Effector memory CD4-positive, alpha-beta T cell (primary cell): ENCODE measurements at regions not wholly inside any gene's neighbourhood (a gene's known extent, or its start where the extent isn't known, plus 50 kb on each side); places are given as distances from the start of the nearest gene placed in this dataset.

Experiments used
- DNase-seq, 3 donors: peaks; one replicate each; pipeline ENCODE4 v3.0.0-alpha.2; 2020
- H3K27ac ChIP-seq: 2 replicates; pipeline ENCODE4 v1.7.0; 2013; ENCODE audit warnings: mild to moderate bottlenecking, low read length, moderate library complexity; ENCODE audit not compliant: insufficient read depth, poor library complexity, severe bottlenecking
- H3K27me3 ChIP-seq: replicated peaks from 2 replicates; pipeline ENCODE4 v1.7.0; 2013; ENCODE audit warnings: mild to moderate bottlenecking, low read length; ENCODE audit not compliant: insufficient read depth, control insufficient read depth, poor library complexity, severe bottlenecking
- H3K36me3 ChIP-seq: 2 replicates; pipeline ENCODE4 v1.7.0; 2013; ENCODE audit warnings: mild to moderate bottlenecking, low read length, moderate library complexity; ENCODE audit not compliant: control insufficient read depth, insufficient read depth
- H3K4me1 ChIP-seq: 2 replicates; pipeline ENCODE4 v1.7.0; 2013; ENCODE audit warnings: low read length, mild to moderate bottlenecking; ENCODE audit not compliant: control insufficient read depth, insufficient read depth, poor library complexity, severe bottlenecking
- H3K4me3 ChIP-seq: 2 replicates; pipeline ENCODE4 v1.7.0; 2013; ENCODE audit warnings: low read length, low read depth, mild to moderate bottlenecking; ENCODE audit not compliant: insufficient read depth, poor library complexity, severe bottlenecking
- H3K9me3 ChIP-seq: 2 replicates; pipeline ENCODE4 v1.7.0; 2013; ENCODE audit warnings: mild to moderate bottlenecking, low read length, moderate library complexity; ENCODE audit not compliant: control insufficient read depth

GRCh38 chr2:122873951-122874350, 1118.5 kb downstream of the TSN start:
- no peak overlapping the region for H3K4me3 ChIP-seq
- no peak overlapping the region for H3K27ac ChIP-seq
- H3K4me1 ChIP-seq: no peaks in the 10 kb centered on the region
- no peaks in the 10 kb centered on the region for H3K27me3 ChIP-seq
- no peaks in the 10 kb centered on the region for H3K9me3 ChIP-seq
- no peak for DNase-seq
- no peaks in the 10 kb centered on the region for H3K36me3 ChIP-seq

GRCh38 chr2:122875091-122875865, 1119.8 kb downstream of the TSN start:
- Histone ChIP-seq H3K27me3 (no peaks in the 10 kb centered on the region), H3K27ac (no peak overlapping the region)
- no peak for DNase-seq

GRCh38 chr2:122883849-122884248, 1128.4 kb downstream of the TSN start:
- Histone ChIP-seq H3K27ac (no peak overlapping the region), H3K4me3 (no peak overlapping the region), H3K4me1 (no peaks in the 10 kb centered on the region), H3K27me3 (no peaks in the 10 kb centered on the region), H3K36me3 (no peaks in the 10 kb centered on the region), H3K9me3 (no peaks in the 10 kb centered on the region)
- no peak for DNase-seq

More at GRCh38 chr2:122875091-122875865, 1119.8 kb downstream of the TSN start:
- Histone ChIP-seq H3K9me3 (no peaks in the 10 kb centered on the region), H3K4me3 (no peak overlapping the region), H3K36me3 (no peaks in the 10 kb centered on the region), H3K4me1 (no peaks in the 10 kb centered on the region)

DNA sequence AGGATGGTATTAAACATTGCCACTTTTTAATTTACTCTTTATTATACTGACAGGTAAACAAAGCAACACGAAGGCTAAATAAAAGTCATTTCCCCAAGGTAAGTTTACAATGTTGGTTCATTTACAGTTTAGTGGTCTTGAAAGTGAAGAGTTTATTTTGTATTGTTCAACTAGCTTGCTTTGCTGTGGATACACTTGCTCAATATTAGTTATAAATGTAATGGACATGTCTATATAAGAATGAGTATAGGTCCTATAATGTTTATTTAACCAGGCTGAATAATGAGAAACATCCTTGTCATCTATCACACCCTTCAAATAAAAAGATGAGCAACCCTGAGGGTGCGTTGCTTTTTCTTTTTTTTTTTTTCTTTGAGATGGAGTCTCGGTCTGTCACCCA, 1129.4 kb downstream of the TSN start:
- no peaks in the 10 kb centered on the region for H3K27me3 ChIP-seq
- no peaks in the 10 kb centered on the region for H3K9me3 ChIP-seq
- no peak overlapping the region for H3K27ac ChIP-seq
- no peaks in the 10 kb centered on the region for H3K4me1 ChIP-seq
- no peak overlapping the region for H3K4me3 ChIP-seq
- DNase-seq: no peak
- no peaks in the 10 kb centered on the region for H3K36me3 ChIP-seq

DNA sequence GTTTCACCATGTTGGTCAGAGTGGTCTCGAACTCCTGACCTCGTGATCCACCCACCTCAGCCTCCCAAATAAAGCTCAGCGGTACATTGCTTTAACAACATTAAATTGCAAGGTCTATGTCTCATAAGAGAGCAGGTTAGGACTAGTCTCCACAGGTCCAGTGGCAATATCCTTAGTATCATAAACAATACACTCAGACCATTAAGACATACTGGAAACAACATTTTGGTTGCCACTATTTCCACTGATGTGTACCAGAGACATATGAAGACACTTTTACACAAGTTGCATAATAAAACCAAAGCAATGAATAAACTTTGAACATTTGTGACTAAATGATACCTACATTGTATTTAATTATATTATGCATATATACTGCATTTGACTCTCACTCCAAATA, 1130.0 kb downstream of the TSN start:
- Histone ChIP-seq H3K27me3 (no peaks in the 10 kb centered on the region), H3K4me3 (no peak overlapping the region)

DNA sequence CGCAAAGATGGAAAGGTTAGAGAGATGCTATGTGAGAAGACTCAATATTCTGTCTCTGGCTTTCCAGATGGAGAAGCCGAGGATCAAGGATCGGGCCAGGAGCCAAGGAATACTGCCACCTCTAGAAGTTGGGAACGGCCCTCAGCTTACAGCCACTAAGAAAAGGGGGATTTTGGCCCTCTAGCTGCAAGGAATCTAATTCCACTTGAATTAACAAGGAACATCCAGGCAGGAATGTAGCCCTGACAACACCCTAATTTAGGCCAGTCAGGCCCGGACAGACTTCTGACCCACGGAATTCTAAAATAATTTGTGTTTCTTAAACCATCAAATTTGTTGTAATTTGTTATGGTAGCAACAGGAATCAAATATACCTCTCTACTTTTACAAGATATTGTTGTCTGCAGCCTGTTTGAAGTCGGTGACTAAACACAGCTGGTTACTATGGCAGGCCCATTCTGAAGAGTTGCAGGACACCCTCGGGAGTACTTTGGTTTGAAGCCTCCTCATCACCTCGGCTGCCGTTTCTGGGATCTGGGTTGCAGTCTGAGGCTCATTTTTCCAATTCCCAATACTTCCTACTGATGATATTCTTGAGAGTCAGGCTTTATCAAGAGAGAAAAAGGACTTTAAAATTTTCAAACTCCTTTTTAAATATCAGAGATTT, 1131.2 kb downstream of the TSN start:
- no peaks in the 10 kb centered on the region for H3K4me1 ChIP-seq
- no peak overlapping the region for H3K27ac ChIP-seq
- H3K27me3 ChIP-seq: no peaks in the 10 kb centered on the region
- no peak overlapping the region for H3K4me3 ChIP-seq
- no peak for DNase-seq
- no peaks in the 10 kb centered on the region for H3K36me3 ChIP-seq
- no peaks in the 10 kb centered on the region for H3K9me3 ChIP-seq

More for the DNA sequence above, 1130.0 kb downstream of the TSN start:
- no peaks in the 10 kb centered on the region for H3K9me3 ChIP-seq
- no peaks in the 10 kb centered on the region for H3K4me1 ChIP-seq
- no peak for DNase-seq
- no peak overlapping the region for H3K27ac ChIP-seq
- no peaks in the 10 kb centered on the region for H3K36me3 ChIP-seq

GRCh38 chr2:122899614-122900013, 1125.5 kb upstream of the CNTNAP5 start:
- Histone ChIP-seq H3K4me1 (no peaks in the 10 kb centered on the region), H3K27ac (no peak overlapping the region), H3K9me3 (no peaks in the 10 kb centered on the region), H3K4me3 (no peak overlapping the region), H3K27me3 (no peaks in the 10 kb centered on the region), H3K36me3 (no peaks in the 10 kb centered on the region)
- DNase-seq: no peak

DNA sequence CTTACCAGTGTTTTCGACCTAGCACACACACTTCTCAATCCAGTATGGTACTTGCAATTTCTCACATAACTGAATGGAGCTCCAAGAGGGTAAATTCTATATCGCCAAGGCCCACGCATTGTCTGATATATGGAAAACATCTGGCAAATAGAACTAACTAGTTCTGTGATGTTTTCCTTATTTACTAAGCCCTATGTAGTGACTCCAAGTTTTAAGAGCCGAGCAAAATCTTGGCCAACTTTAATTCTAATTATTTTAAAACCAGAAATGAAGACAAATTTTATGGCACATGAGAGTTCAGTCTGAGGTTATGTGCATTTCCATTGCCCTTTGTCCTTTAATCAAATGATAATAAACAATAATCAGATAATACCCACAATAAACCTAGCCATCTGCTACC, 1119.7 kb upstream of the CNTNAP5 start:
- Histone ChIP-seq H3K27ac (no peak overlapping the region), H3K9me3 (no peaks in the 10 kb centered on the region), H3K27me3 (no peaks in the 10 kb centered on the region), H3K4me1 (no peaks in the 10 kb centered on the region), H3K36me3 (no peaks in the 10 kb centered on the region), H3K4me3 (no peak overlapping the region)
- DNase-seq: no peak

DNA sequence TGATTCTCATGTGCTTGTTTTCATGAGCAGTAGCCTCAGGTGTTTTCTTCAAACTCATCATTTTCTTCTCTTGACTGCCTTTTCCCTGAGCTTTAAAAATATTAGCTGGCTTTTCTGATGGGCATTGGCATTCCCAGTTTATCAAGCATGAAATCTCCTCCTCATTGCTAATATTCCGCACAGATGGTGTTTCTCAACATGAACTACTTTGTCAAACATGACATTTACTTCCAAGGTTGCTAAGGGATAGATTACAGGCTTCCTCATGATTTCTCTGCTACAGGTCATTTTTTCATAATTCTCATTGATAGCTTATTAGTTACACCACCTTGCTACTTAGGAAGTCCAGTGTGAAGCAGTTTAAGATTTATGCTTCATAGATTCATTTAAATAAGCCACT, 1116.9 kb upstream of the CNTNAP5 start:
- Histone ChIP-seq H3K4me3 (no peak overlapping the region), H3K9me3 (no peaks in the 10 kb centered on the region), H3K27me3 (no peaks in the 10 kb centered on the region), H3K4me1 (no peaks in the 10 kb centered on the region), H3K27ac (no peak overlapping the region), H3K36me3 (no peaks in the 10 kb centered on the region)
- no peak for DNase-seq

GRCh38 chr2:122927197-122927596, 1097.9 kb upstream of the CNTNAP5 start:
- Histone ChIP-seq H3K4me3 (no peak overlapping the region), H3K9me3 (no peaks in the 10 kb centered on the region), H3K27ac (no peak overlapping the region), H3K4me1 (no peaks in the 10 kb centered on the region), H3K27me3 (no peaks in the 10 kb centered on the region), H3K36me3 (no peaks in the 10 kb centered on the region)
- no peak for DNase-seq
